Uterus (tissue), 3 donors: ENCODE measurements at regions not wholly inside any gene's neighbourhood (a gene's known extent, or its start where the extent isn't known, plus 50 kb on each side); places are given as distances from the start of the nearest gene placed in this dataset.

Experiments
- DNase-seq, 2 donors: peaks; one replicate each; pipeline ENCODE4 v3.0.0-alpha.2; 2019 to 2020
- H3K27ac ChIP-seq, 2 donors: fragments of 200-600 bp; sonication (generic); 1 replicate in 1 of 2; 2 replicates in 1 of 2; pipeline ENCODE4 v1.5.1; 2016 to 2018
- H3K27me3 ChIP-seq, 2 donors: fragments of 200-600 bp; sonication (generic); one replicate each; pipeline ENCODE4 v1.5.1; 2018 to 2019; ENCODE audit warnings: control low read depth in 1 of 2
- H3K36me3 ChIP-seq, 2 donors: fragments of 200-600 bp; sonication (generic); one replicate each; pipeline ENCODE4 v1.5.1; 2019; ENCODE audit warnings: control low read depth in 1 of 2
- H3K4me1 ChIP-seq, 2 donors: fragments of 200-600 bp; sonication (generic); one replicate each; pipeline ENCODE4 v1.5.1; 2018 to 2019; ENCODE audit warnings: control low read depth in 1 of 2
- H3K4me3 ChIP-seq, 2 donors: fragments of 200-600 bp; sonication (generic); 1 replicate in 1 of 2; 2 replicates in 1 of 2; pipeline ENCODE4 v1.5.1; 2018 to 2019; ENCODE audit warnings: mild to moderate bottlenecking in 1 of 2
- H3K9me3 ChIP-seq, 2 donors: fragments of 200-600 bp; sonication (generic); one replicate each; pipeline ENCODE4 v1.5.1; 2019; ENCODE audit warnings: control low read depth in 1 of 2
- CTCF ChIP-seq, 4 experiments: fragments of 200-600 bp in 2 of 4; fragments of 450-650 bp in 2 of 4; sonication (generic) in 2 of 4; IDR thresholded peaks; one replicate each; pipeline ENCODE4 v1.5.1; 2016 to 2019; ENCODE audit warnings: antibody characterized with exemption in 4 of 4, mild to moderate bottlenecking in 2 of 4, moderate library complexity in 1 of 4
- POLR2A ChIP-seq, 2 donors: fragments of 450-650 bp; IDR thresholded peaks; one replicate each; pipeline ENCODE4 v1.6.1; 2016; ENCODE audit warnings: antibody characterized with exemption in 2 of 2, mild to moderate bottlenecking in 1 of 2, moderate library complexity in 1 of 2
- intact Hi-C: fragments of 100-400 bp; cut with DNase I; formaldehyde crosslinking; loops from one replicate; pipeline ENCODE4 v1.15.1; 2023; ENCODE audit warnings: low total_unique reads
- donor health status: DM: yes; HTN: yes; CAD: no.

DNA sequence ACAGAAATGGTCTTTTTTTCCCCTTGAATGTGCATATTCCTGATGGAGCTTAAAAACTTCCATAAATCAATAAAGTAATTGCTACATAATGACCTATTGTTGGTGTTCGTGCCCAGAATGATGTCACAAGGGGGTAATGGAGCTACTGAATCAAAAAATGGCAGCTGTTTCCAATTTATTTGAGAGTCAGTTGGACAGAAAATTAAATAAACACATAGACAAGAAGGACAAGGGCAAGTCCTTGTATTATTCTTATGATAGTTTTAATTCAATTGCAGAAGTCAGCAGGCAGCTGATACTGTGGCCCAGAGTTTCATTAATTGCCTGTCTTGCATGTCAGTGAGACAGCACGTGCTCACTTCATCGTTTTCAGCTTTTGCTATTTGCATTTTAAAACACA is 473.5 kb downstream of the ETNK1 start:
- TF ChIP-seq POLR2A (IDR thresholded peaks at IDR 0.05): no peak
- TF ChIP-seq CTCF (IDR thresholded peaks at IDR 0.05): no peak
- H3K36me3 ChIP-seq: no peaks in the 10 kb centered on the region
- no peaks in the 10 kb centered on the region for H3K4me1 ChIP-seq
- intact Hi-C loops: no loop called here
- DNase-seq: no peak
- no peak overlapping the region for H3K27ac ChIP-seq
- no peaks in the 10 kb centered on the region for H3K27me3 ChIP-seq
- H3K4me3 ChIP-seq: no peak overlapping the region
- H3K9me3 ChIP-seq: no peaks in the 10 kb centered on the region

- intact Hi-C loops: no loop called here
- Histone ChIP-seq H3K4me1 (no peaks in the 10 kb centered on the region), H3K36me3 (no peaks in the 10 kb centered on the region), H3K27me3 (no peaks in the 10 kb centered on the region), H3K9me3 (no peaks in the 10 kb centered on the region), H3K27ac (no peak overlapping the region), H3K4me3 (no peak overlapping the region)
- no peak for TF ChIP-seq CTCF (IDR thresholded peaks at IDR 0.05)
- TF ChIP-seq POLR2A (IDR thresholded peaks at IDR 0.05): no peak
- no peak for DNase-seq
Measured at GRCh38 chr12:23099104-23099503, 474.1 kb downstream of the ETNK1 start.

DNA sequence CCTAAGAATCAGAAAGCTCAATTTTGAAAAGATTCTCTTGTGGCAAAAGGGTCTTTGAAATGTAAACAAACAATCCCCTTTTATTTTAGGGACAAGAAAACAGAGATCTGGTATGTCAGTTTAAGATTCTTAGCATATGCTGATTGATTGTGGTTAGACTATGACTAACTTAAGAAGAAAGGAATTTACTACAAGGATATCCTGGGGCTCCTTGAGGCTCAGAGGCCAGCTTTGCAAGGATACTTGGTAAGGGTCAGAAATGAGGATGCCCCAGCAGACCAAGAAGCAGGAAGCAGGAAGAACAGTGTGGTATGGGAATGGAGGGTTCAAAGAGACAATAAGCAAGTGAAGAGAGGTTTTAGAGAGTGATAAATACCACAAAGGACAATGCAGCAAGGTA is 474.6 kb downstream of the ETNK1 start:
- Histone ChIP-seq H3K4me3 (no peak overlapping the region), H3K27me3 (no peaks in the 10 kb centered on the region), H3K27ac (no peak overlapping the region), H3K9me3 (no peaks in the 10 kb centered on the region), H3K4me1 (no peaks in the 10 kb centered on the region), H3K36me3 (no peaks in the 10 kb centered on the region)
- TF ChIP-seq POLR2A (IDR thresholded peaks at IDR 0.05) (no peak), CTCF (IDR thresholded peaks at IDR 0.05) (no peak)
- intact Hi-C loops: no loop called here
- DNase-seq: no peak

DNA sequence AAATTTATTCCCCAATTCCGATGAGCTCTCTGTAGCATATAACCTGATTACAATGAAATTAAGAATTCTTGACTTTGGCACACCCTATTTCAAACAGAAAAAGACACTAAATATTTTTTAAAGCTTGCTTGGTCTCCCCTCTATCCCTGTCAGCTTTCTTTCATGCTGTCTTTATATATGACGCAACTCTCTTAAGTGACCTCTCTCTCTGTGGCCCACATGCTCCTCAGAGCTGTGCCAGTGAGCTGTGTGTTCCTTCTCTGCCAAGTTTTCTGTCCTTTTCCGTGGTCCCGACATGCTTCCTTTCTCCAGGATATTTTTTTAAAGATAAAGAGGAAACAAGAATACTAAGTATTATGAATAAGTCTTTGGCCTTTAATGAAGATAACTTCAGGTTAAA is 484.0 kb downstream of the ETNK1 start:
- TF ChIP-seq POLR2A (IDR thresholded peaks at IDR 0.05): no peak
- TF ChIP-seq CTCF (IDR thresholded peaks at IDR 0.05): no peak
- intact Hi-C loops: no loop called here
- no peaks in the 10 kb centered on the region for H3K9me3 ChIP-seq

GRCh38 chr12:23113781-23114180 is 488.8 kb downstream of the ETNK1 start:
- no peaks in the 10 kb centered on the region for H3K36me3 ChIP-seq
- H3K27ac ChIP-seq: no peak overlapping the region
- intact Hi-C loops: no loop called here
- H3K4me3 ChIP-seq: no peak overlapping the region
- H3K9me3 ChIP-seq: no peaks in the 10 kb centered on the region
- no peaks in the 10 kb centered on the region for H3K4me1 ChIP-seq
- no peak for DNase-seq
- no peaks in the 10 kb centered on the region for H3K27me3 ChIP-seq
- no peak for TF ChIP-seq POLR2A (IDR thresholded peaks at IDR 0.05)
- no peak for TF ChIP-seq CTCF (IDR thresholded peaks at IDR 0.05)

More for the DNA sequence above, 484.0 kb downstream of the ETNK1 start:
- Histone ChIP-seq H3K27ac (no peak overlapping the region), H3K36me3 (no peaks in the 10 kb centered on the region), H3K4me3 (no peak overlapping the region), H3K27me3 (no peaks in the 10 kb centered on the region), H3K4me1 (no peaks in the 10 kb centered on the region)
- no peak for DNase-seq
